K562 (cell line): ENCODE measurements at regions not wholly inside any gene's neighbourhood (a gene's known extent, or its start where the extent isn't known, plus 50 kb on each side); places are given as distances from the start of the nearest gene placed in this dataset.

Experiments used
- ATAC-seq: fragments of 200-7000 bp; cut with Tn5 transposase; 3 replicates; pipeline ENCODE4 v1.9.1; 2020; ENCODE audit warnings: moderate library complexity
- BruUV-seq: library from RNA; stranded (reverse); fragments of 400-500 nt; replicated peaks from 2 replicates; lab custom pipeline; 2021; lab: Mats Ljungman, UMichigan
- CTCF ChIA-PET: fragments of 300-600 bp; formaldehyde crosslinking; extraction: SDS; loops from one replicate; lab custom pipeline; 2021; ENCODE audit warnings: low intra/inter-chr PET ratio; lab: Yijun Ruan, JAX
- POLR2A ChIA-PET: fragments of 300-600, 350-650 bp; sonication (Branson Sonifier 250); formaldehyde crosslinking; extraction: SDS; loops from one replicate; lab custom pipeline; 2021; ENCODE audit warnings: antibody characterized with exemption, inconsistent platforms; lab: Yijun Ruan, JAX
- DNase-seq, 4 experiments: peaks; one replicate each; pipeline versions ENCODE4 v3.0.0 to v3.0.0-alpha.2; 2011 to 2018; ENCODE audit warnings: low spot score in 3 of 4, mixed read lengths in 3 of 4; ENCODE audit errors: extremely low read depth in 1 of 4
- FAIRE-seq: peaks from 2 replicates; lab custom pipeline; 2011; peaks lifted over from hg19 to GRCh38; lab: Jason Lieb, UNC
- H2AFZ ChIP-seq: 2 replicates; pipeline ENCODE4 v1.6.0; 2011; ENCODE audit warnings: low read depth, low read length, control low read depth, inconsistent platforms
- H3K27ac ChIP-seq: fragments of 200-600 bp; 3 replicates; pipeline ENCODE4 v1.8.0; 2011; ENCODE audit warnings: low read depth, mild to moderate bottlenecking, control low read depth, inconsistent platforms, low read length, moderate library complexity, mixed read lengths; ENCODE audit errors: extremely low read depth
- H3K27me3 ChIP-seq, 2 experiments: fragments of 300-600 bp in 1 of 2; 2 replicates in 1 of 2; 3 replicates in 1 of 2; pipeline versions ENCODE4 v1.6.0 to v1.8.0; 2011; ENCODE audit warnings: inconsistent platforms in 2 of 2, low read length in 2 of 2, mild to moderate bottlenecking in 1 of 2, mixed read lengths in 1 of 2, moderate library complexity in 1 of 2; ENCODE audit not compliant: control insufficient read depth in 2 of 2, insufficient read depth in 2 of 2
- H3K36me3 ChIP-seq: fragments of 300-600 bp; 3 replicates; pipeline ENCODE4 v1.8.0; 2011; ENCODE audit warnings: mild to moderate bottlenecking, low read length, inconsistent platforms; ENCODE audit not compliant: control insufficient read depth, insufficient read depth
- H3K4me1 ChIP-seq, 2 experiments: fragments of 200-600 bp in 1 of 2; replicated peaks in 1 of 2; 2 replicates in 1 of 2; 3 replicates in 1 of 2; pipeline versions ENCODE4 v1.5.1 to v1.8.0; 2011; ENCODE audit warnings: inconsistent platforms in 2 of 2, low read length in 2 of 2, mild to moderate bottlenecking in 1 of 2, mixed read lengths in 1 of 2, moderate library complexity in 1 of 2; ENCODE audit not compliant: control insufficient read depth in 2 of 2, insufficient read depth in 2 of 2
- H3K4me2 ChIP-seq: 2 replicates; pipeline ENCODE4 v1.6.1; 2011; ENCODE audit warnings: low read length, control low read depth, inconsistent platforms, mixed read lengths; ENCODE audit not compliant: insufficient read depth
- H3K4me3 ChIP-seq: fragments of 200-600 bp; sonication (generic), shearing (Covaris generic); 2 replicates; pipeline ENCODE4 v1.5.1; 2016; ENCODE audit warnings: control low read depth, inconsistent platforms
- H3K79me2 ChIP-seq: fragments of 200-600 bp; 3 replicates; pipeline ENCODE4 v1.8.0; 2011; ENCODE audit warnings: low read length, inconsistent platforms; ENCODE audit not compliant: control insufficient read depth, insufficient read depth
- H3K9ac ChIP-seq, 2 experiments: 2 replicates each; pipeline versions ENCODE4 v1.6.0 to v1.6.1; 2011; ENCODE audit warnings: low read depth in 2 of 2, low read length in 2 of 2, control low read depth in 1 of 2, inconsistent platforms in 1 of 2, mild to moderate bottlenecking in 1 of 2, mixed read lengths in 1 of 2; ENCODE audit not compliant: insufficient read depth in 1 of 2
- H3K9me1 ChIP-seq: one replicate; pipeline ENCODE4 v1.6.0; 2011; ENCODE audit warnings: inconsistent platforms, mild to moderate bottlenecking, low read length, moderate library complexity; ENCODE audit not compliant: control insufficient read depth, insufficient read depth
- H3K9me3 ChIP-seq: replicated peaks from 2 replicates; pipeline ENCODE4 v1.5.1; 2011; ENCODE audit warnings: low read depth, low read length, inconsistent platforms; ENCODE audit not compliant: control insufficient read depth, insufficient read depth
- H4K20me1 ChIP-seq: replicated peaks from 2 replicates; pipeline ENCODE4 v1.6.1; 2011; ENCODE audit warnings: low read length, inconsistent platforms, mixed read lengths; ENCODE audit not compliant: control insufficient read depth, insufficient read depth
- AFF4 ChIP-seq: sonication (generic); formaldehyde crosslinking; IDR thresholded peaks from 2 replicates; pipeline ENCODE4 v1.8.0; 2023; ENCODE audit warnings: mild to moderate bottlenecking, missing genetic modification reagents
- PHB ChIP-seq: fragments of 250-450 bp; sonication (Bioruptor Pico); IDR thresholded peaks from 2 replicates; pipeline ENCODE4 v1.5.0; 2021
- PTRF ChIP-seq: fragments of 450-650 bp; IDR thresholded peaks from 2 replicates; pipeline ENCODE4 v1.6.1; 2016; ENCODE audit warnings: mild to moderate bottlenecking, missing genetic modification characterization, missing compliant biosample characterization
- ZNF444 ChIP-seq: fragments of 250-450 bp; sonication (Bioruptor Pico); IDR thresholded peaks from 2 replicates; pipeline ENCODE4 v1.4.0; 2020; ENCODE audit warnings: mild to moderate bottlenecking, moderate library complexity
- WGBS: fragments of 100-300 bp; shearing (Covaris generic); methylation state at CpG from one replicate; pipeline ENCODE4 v1.1.6; 2016; ENCODE audit warnings: low coverage, mixed read lengths; ENCODE audit not compliant: insufficient coverage; ENCODE audit errors: missing lambda C conversion rate; 5-methylcytosine and 5-hydroxymethylcytosine counted together
- in situ Hi-C: fragments of 300-500 bp; cut with MboI; formaldehyde crosslinking; loops from 4 replicates; pipeline ENCODE4 v1.15.0; 2018; ENCODE audit warnings: inconsistent platforms, mixed read lengths
- intact Hi-C: fragments of 100-400 bp; cut with micrococcal nuclease; formaldehyde crosslinking; loops from 2 replicates; pipeline ENCODE4 v1.14.2; 2022
- TF ChIP-seq, protein P1 (sequence below): fragments of 250-450 bp; sonication (Bioruptor Pico); IDR thresholded peaks from 2 replicates; pipeline ENCODE4 v1.8.0; 2022; ENCODE audit warnings: inconsistent platforms, mild to moderate bottlenecking, moderate library complexity, borderline replicate concordance
- TF ChIP-seq, protein P2 (sequence below): fragments of 150-350 bp; IDR thresholded peaks from 2 replicates; pipeline ENCODE4 v1.6.1; 2014; ENCODE audit warnings: low read depth, mild to moderate bottlenecking, low read length, borderline replicate concordance

- Histone ChIP-seq H2AFZ (no peak overlapping the region), H3K4me2 (no peak overlapping the region), H3K27me3 (peaks cover 0 to 14% of the 10 kb centered on the region in 2 experiments; a peak in 2 of 5 replicates), H3K9me3 (no peaks in the 10 kb centered on the region), H3K27ac (no peak overlapping the region), H3K4me1 (no peaks in the 10 kb centered on the region), H3K4me3 (no peak overlapping the region), H3K9ac (no peak overlapping the region), H3K36me3 (no peaks in the 10 kb centered on the region), H3K79me2 (no peaks in the 10 kb centered on the region), H4K20me1 (no peaks in the 10 kb centered on the region), H3K9me1 (no peaks in the 10 kb centered on the region)
- ATAC-seq (no peak), FAIRE-seq (no peak), DNase-seq (no peak)
- WGBS: 0% methylated on average over 3 of the region's 3 CpGs
- POLR2A ChIA-PET: no interaction called here
- BruUV-seq: no TSS peak
- in situ Hi-C loops: no loop called here
- CTCF ChIA-PET: no interaction called here
- TF ChIP-seq, protein P1, sequence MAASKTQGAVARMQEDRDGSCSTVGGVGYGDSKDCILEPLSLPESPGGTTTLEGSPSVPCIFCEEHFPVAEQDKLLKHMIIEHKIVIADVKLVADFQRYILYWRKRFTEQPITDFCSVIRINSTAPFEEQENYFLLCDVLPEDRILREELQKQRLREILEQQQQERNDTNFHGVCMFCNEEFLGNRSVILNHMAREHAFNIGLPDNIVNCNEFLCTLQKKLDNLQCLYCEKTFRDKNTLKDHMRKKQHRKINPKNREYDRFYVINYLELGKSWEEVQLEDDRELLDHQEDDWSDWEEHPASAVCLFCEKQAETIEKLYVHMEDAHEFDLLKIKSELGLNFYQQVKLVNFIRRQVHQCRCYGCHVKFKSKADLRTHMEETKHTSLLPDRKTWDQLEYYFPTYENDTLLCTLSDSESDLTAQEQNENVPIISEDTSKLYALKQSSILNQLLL (CRISPR knock-in tag): no peak
- TF ChIP-seq, protein P2, sequence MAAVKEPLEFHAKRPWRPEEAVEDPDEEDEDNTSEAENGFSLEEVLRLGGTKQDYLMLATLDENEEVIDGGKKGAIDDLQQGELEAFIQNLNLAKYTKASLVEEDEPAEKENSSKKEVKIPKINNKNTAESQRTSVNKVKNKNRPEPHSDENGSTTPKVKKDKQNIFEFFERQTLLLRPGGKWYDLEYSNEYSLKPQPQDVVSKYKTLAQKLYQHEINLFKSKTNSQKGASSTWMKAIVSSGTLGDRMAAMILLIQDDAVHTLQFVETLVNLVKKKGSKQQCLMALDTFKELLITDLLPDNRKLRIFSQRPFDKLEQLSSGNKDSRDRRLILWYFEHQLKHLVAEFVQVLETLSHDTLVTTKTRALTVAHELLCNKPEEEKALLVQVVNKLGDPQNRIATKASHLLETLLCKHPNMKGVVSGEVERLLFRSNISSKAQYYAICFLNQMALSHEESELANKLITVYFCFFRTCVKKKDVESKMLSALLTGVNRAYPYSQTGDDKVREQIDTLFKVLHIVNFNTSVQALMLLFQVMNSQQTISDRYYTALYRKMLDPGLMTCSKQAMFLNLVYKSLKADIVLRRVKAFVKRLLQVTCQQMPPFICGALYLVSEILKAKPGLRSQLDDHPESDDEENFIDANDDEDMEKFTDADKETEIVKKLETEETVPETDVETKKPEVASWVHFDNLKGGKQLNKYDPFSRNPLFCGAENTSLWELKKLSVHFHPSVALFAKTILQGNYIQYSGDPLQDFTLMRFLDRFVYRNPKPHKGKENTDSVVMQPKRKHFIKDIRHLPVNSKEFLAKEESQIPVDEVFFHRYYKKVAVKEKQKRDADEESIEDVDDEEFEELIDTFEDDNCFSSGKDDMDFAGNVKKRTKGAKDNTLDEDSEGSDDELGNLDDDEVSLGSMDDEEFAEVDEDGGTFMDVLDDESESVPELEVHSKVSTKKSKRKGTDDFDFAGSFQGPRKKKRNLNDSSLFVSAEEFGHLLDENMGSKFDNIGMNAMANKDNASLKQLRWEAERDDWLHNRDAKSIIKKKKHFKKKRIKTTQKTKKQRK: no peak
- TF ChIP-seq ZNF444 (CRISPR knock-in tag) (no peak), AFF4 (CRISPR knock-in tag) (no peak), PTRF (tag) (no peak), PHB (CRISPR knock-in tag) (no peak)
- intact Hi-C loops: no loop called here
Observed at GRCh38 chr2:19752500-19752899, 149.3 kb downstream of the TTC32 start.
